GM18867 (cell line): ENCODE measurements at regions not wholly inside any gene's neighbourhood (a gene's known extent, or its start where the extent isn't known, plus 50 kb on each side); places are given as distances from the start of the nearest gene placed in this dataset.
A peak's percentile ranks its signal among the peaks of the same experiment; 100 is the strongest.
"Not testable (repeated sequence)": the region's sequence is repeated elsewhere in the genome, so short reads cannot be mapped to it uniquely, and the experiment has no call there.

Experiments
- ATAC-seq: cut with Tn5 transposase; IDR thresholded peaks from one replicate; pipeline ENCODE4 v1.9.1; 2021; ENCODE audit warnings: mild to moderate bottlenecking, moderate library complexity; ENCODE audit not compliant: unreplicated experiment

DNA sequence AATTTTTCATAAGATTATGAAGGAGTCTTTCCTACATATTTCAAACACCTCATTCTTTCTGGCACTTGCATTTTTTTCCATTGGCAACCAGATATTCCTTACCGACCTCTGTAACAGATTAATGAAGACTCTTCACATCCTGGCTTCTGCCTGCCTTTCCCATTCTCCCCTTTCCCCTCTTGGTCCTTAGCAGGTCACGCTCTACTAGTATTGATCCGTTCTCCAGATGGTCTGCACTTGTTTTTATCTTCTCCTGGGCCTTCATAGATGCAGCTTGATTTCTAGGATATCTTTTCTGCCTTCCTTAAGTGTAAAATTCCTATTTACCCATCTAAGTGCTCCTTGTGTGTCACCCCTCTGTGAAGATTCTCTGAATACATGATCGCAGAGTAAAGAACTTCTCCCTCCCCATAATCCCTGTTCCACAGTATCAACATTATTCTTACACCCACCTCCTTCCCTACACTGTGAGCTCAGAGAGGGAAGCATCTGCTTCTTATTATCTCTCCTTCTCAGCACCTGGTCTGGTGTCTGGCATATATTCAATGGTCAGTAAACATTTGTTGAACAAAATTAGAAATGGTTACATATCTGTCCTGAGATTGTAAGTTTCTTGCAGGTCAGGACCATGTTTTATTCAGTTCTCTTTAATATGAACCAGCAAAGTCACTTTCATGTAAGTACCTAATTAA lies 654.2 kb downstream of the REEP3 start:
- ATAC-seq, result no peak

DNA sequence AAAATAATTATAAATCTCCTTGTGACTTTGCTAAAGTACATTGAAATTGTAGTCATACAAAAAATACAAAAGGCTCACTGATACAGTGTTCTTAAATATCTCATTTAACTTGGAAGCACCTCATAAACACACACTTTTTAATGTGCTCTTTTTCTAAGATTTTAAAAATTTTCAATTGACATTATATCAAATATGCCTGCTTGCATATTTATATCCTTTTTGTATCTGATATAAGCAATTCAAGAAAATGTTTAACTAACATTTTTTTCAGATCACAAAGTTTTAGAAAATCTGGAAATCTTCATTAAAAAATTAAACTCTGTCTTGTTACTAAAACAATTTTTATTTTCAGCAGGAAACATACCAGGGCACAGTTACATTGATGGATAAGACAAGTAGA lies 661.5 kb downstream of the REEP3 start:
- ATAC-seq, result no peak

DNA sequence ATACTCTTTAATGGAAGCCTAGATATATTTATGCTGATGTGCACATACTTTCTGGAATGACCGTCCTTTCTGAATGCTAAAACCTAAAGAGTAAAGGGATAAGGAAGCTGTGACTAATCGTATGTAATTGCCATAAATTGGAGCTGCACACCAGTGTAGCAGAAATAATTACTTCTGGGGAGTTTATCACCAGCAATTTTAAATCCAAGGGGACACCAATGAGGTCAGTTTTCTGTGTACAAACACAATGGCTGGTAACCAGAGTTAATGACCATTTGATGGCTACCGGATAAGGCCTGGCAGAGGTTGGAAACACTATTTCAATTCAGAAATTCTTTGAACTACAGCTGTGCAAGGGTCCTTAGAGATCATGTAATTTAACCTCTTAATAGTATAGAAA lies 670.1 kb downstream of the REEP3 start:
- no peak for ATAC-seq

DNA sequence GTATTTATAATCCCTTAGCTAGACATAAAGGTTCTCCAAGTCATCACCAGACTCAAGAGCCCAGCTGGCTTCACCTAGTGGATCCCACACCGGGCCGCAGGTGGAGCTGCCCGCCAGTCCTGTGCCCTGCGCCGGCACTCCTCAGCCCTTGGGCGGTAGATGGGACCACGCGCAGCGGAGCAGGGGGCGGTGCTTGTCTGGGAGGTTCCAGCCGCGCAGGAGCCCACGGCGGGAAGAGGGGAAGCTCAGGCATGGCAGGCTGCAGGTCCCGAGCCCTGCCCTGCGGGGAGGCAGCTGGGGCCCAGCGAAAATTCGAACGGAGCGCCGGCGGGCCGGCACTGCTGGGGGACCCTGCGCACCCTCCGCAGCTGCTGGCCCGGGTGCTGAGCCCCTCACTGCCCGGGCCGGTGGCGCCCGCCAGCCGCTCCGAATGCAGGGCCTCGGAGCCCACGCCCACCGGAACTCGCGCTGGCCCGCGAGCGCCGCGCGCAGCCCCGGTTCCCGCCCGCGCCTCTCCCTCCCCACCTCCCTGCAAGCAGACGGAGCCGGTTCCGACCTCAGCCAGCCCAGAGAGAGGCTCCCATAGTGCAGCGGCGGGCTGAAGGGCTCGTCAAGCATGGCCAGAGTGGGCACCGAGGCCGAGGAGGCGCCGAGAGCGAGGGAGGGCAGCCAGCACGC lies 675.6 kb downstream of the REEP3 start:
- ATAC-seq, result no peak

DNA sequence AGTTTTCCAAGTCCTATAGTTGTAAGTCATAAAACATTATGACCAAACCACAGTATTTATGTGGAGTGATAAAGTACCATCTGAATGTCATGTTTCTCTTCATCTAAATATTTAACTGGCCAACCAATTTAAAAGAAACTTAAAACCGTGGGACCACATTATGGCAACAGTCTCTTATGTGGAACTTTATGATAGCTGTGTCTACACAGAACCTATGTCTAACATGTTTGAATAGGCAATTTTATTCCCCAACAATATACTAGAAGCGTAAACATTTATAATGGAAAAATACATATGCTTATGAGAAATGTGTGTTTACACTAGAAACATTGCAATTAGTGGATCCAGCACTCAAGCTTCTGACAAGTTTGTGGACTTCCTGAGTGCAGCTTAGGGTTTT lies 680.7 kb downstream of the REEP3 start:
- no peak for ATAC-seq

DNA sequence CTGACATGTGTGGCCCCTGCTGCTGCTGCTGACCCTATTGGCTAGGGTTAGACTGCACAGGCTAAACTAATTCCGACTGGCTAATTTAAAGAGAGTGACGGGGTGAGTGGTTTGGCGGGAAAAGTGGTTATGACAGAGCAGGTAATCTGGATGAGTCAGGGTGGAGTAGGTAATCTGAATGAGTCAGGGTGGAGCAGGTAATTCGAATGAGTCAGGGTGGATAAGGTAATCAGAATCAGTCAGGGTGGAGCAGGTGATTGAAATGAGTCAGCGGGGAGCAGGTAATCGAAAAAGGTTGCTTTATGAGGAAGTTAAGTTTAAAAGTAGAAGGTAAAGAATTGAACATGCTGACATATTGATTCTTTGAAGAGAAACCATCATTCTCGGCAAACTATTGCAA lies 683.3 kb downstream of the REEP3 start:
- ATAC-seq, result not testable (repeated sequence)

DNA sequence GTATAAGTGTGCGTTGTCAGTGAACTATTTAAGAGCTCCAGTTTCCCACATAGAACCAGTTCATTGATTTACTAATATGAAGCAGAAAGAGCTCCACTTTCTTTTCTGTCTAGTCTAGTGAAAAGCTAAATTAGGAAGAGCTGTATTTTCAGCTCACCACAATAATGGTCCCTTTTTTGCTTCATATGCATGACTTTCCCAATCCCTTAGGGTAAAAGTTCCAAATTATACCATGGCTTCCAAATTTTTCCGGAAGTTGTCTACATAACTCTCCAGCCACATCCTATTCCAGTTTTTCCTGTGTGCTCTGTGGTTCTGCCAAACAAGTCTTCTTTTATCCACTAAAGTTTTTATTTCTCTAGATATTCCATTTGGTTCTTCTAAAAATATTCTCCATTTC lies 685.2 kb downstream of the REEP3 start:
- no peak for ATAC-seq

DNA sequence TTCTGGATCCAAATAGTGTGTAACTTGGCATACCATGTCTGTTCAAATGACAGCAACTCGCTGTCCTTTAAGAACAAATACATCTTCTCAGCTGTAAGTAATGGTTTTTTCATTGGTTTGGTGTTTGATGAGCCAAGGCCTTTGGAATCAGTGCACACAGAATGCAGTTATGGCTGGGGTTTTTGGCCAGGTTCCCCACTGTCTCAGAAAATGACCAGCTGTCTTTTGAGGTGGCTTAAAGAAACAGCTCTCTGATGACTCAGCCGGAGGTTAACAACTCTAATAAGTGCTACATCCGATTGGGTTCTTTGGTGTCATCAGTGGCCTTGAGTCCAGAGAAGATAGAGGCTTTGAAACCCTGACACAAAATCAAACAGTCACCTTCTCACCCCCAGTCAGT lies 688.4 kb downstream of the REEP3 start:
- ATAC-seq, result no peak

DNA sequence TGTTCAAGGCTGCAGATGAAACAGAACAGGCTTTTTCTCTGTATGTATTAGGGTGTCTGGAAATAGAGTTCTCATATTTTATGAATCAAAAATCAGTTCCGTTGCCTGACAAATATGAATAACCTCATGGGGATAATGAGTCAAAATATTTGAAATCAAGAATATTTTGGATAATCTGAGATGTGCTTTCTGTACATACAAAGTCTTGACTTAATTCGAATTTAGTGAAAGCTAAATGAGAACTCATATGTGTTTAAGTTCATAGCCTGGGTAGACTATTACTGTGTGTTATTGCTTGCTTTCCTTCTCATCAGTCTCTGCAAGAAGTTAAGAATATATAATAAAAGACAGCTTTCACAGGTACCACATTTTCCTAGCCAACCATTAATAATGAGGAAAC lies 689.0 kb downstream of the REEP3 start:
- no peak for ATAC-seq

DNA sequence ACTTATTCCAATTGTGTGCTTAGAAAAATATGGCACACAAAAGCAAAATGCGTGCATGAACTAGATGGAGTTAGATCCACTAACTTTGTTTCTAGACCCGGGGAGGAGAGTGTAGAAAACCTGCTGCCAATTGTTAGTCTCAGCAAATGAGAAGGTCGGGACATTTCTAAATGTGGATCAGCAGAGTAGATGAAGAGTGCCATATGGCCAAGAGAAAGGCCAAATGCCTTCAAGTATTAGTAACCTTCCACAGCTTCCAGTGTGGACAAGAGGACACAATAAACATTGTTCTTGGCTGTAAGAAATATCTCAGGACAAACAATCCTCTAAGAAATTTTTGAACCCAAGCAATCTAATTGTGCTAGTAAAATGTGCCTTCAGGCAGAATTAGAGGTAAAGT lies 690.3 kb downstream of the REEP3 start:
- ATAC-seq, result no peak

DNA sequence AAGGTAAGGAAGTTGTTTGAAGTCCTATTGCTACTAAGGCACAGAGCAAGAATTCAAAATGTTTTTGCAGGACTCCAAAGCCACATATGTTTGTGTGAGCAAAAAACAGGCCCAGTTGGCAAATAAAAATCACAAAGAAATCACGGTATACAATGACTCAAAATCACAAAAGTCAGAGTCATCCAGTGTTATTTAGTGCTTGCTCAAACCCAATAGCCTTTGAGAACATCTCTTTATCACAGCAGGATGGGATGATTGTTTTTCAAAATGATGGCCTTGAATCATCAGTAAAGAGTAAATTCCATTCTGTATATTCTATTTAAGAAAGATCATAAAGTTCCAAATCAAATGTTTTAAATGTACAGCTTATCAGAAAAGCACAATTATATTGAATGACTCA lies 693.9 kb downstream of the REEP3 start:
- no peak for ATAC-seq

DNA sequence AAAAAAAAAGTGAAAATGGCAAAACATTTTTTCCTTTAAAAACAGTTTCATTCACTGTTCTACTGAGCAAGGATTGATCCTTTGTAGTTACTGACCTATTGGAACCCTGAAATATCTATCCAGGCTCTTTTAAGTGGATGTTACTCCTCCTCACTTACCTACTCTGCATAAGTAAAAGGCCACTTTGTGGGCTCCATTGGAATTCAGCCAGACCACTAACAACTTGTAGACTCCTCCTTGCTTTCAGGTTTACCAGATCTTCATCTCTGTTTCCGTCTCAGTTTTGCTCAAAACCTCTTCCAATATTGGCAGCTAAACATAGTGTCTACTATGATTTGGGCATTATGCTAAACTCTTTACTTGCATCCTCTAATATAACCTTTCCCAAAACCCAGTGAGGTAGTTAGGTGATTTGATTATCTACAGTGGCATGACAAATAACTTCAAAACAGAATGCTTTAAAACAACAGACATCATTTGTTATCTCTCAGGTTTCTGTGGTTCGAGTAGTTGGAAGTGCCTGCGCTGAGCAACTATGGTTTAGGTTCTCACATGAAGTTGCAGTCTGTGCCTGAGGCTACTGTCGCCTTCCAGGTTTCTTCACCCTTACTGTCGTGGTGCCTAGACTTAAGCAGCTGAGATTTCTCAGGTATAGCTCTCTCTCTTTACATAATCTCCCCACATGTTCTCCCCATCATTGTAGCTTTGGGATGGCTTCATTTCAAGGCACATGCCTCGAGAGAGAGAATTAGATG lies 698.2 kb downstream of the REEP3 start:
- ATAC-seq, result no peak

DNA sequence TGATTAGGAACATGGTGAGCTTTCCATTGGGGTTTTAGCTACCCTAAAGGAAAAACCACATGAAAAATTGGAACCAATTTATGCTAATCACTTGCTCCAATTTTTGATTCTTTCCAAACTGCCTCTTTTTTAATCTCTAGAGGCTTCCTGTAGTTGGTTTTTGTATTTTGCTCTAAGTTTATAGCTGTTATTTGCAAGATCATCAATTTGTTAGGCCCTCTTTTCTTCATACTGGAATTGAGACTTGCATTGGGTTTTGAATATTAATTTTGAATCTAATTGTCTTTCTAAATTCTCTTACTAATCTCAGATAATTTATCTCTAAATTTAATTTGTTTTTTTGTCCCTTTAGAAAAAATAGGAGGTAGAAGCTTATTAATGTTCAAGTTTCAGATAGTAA lies 713.3 kb downstream of the REEP3 start:
- no peak for ATAC-seq

DNA sequence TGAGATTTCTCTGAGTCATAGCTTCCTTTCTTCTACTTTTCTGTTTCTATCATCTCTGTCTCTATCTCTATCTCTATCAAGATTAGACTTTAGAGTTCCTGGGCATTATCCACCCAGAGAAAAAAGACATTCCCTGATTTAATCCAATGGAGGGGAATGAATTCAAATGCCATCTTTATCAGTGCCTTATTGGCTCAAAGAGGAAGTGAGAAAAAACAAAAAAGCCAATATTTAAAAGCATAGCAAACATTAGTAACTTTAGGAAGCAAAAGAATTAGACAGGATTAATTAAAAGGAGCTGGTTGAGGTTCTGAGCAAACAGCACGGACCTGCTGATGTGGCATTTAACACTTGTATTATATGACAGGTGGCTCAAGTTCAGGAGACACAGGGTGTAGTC lies 736.5 kb downstream of the REEP3 start:
- no peak for ATAC-seq

DNA sequence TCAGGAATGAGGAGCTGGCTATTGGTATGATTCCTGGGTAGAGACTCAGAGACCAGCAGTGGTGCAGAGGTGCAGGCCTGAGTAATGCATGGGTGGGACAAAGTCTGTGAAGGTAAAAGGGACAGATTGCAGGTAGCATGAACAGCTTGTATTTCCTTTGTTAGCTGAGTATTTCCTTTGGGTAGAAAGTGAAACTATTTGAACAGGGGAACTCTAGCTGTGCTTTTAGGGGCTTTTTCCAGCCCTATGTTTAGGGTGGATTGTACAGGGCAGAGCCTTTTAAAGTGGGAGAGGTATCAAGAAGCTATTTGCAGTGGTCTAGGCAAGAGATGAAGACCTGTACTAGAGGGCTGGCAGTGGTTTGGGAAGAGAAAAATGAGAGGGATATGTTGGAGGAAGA lies 739.9 kb downstream of the REEP3 start:
- ATAC-seq, result peak; percentile 60

DNA sequence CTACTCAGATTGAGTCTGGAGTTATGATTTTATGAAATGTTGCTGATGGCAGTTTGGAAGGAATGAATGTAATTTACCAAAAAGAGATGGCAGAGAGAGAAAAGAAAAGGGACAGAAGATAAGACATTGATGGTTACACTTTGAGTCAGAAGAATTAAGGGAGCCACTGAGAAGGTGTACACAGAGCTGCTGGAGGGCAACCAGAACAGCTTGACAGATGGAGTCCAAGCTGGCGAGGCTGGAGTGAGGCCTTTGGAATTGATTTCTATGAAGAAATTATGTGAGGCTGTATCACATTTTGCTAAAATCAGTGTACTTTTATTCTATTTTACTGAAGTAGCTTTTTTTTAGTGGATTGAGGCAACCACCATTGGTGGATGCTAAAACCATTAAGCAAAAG lies 740.5 kb downstream of the REEP3 start:
- ATAC-seq, result no peak

DNA sequence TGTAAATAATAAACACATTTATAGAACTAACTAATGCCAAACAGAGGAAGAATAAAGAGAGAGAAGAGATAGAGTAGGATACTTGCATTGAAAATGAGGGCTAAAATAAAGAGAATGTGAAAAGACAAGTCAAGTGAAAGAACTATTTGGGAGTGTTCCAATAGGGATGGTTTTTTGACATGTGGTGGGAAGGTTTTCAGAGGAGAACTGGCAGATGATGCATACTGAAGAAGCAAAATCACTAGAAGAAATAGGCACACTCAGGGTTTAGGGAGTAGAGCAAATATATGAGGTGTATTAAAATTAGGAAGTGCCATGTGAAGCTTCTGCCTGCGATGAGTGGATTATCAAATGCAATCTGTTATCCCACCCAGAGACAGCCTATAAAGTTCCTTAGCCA lies 744.8 kb downstream of the REEP3 start:
- ATAC-seq, result no peak

DNA sequence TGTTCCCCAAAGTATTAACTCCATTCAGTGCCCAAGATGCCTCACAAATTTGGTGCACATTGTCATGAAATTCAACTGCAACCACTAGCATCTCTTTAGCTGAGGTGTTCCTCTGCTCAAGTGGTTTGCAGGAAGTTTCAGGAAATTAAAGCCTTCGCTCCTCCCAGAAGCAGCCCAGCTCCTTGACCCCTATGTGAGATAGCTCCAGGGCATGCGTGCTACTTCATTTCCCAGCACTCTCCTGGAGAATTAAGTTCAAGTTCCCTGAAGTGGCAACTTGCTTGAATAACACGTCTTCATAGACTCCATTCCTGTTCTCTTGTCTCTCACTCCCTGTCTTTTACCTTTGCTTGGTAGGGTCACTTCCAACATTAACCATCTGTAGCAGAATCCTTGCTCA lies 750.3 kb downstream of the REEP3 start:
- ATAC-seq, result no peak

DNA sequence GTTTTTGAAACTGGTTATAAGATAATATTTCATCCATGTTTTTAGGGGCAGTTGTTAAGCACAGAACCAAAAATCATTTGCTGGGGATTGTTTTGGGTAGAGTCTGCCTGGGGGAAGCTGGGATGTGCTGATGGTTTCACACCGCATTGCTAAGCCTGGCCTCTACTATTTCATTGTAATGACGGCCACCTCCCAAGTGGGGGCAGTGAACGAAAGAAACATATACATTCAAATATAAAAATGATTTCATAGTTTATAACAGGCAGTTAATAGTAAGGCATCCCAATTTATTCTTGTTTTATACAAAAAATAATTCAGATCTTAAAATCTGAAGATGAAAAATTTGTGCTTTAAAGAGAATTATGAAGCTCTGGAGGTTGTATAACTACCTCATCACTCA lies 750.8 kb downstream of the REEP3 start:
- ATAC-seq, result peak; percentile 39

DNA sequence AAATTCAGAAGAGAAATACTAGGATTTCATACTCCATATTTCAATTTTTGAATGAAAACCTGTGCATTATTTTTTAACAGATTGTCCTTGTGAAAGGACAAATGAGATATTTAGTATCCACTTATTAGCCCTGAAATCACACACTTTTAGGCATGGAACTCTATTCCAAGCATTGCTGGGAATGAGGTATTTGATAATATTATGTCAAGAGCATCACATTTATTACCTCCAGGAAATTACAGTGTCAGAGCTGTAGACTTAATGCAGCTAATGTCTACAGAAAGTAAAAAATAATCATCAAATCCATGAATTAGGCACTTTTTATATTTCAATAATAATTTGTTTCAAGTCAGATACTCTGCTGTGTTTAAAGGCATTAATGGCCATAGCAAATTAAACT lies 753.8 kb downstream of the REEP3 start:
- ATAC-seq, result no peak

DNA sequence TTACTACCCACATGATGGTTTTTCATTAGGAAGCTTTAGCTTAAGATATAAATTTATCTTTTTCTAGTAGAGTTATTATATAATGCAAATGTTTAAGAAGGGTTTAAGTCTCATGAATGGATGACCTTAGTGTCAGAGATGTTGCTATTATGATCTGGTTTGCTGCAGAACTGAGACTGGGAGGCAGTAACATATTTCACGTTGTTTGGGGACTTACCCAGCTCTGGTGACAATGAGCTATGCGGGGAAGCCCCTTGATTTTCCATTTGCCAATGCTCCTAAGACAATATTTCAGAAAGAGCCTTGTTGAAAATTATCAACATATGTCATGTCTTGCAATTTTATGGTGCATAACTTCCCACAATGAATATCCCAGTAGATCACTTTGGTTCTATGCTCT lies 754.6 kb downstream of the REEP3 start:
- ATAC-seq, result peak; percentile 46

DNA sequence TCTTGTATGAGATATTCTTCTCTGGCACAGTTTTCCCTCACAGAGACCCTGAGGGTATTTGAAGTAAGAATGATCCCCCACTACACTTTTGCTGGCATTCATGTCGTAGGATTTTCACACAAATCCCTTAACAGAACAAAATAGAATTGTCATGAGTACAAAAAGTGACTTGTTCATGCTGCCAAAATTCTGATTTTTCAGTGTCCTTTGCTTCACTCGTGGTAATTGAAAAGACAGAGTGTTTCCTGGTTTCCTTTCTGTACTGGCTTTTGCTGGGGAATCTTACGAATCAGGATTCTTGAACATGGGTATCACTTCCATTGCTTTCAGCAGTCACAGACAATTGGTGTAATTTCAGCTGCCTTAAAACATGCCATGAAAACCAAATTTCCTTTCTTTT lies 756.3 kb downstream of the REEP3 start:
- no peak for ATAC-seq
